CD4-positive, CD25-positive, alpha-beta regulatory T cell (primary cell): ENCODE measurements at regions not wholly inside any gene's neighbourhood (a gene's known extent, or its start where the extent isn't known, plus 50 kb on each side); places are given as distances from the start of the nearest gene placed in this dataset.

ENCODE experiments used
- ATAC-seq, 2 donors: fragments of 150-1000 bp; cut with Tn5 transposase; one replicate each; pipeline ENCODE4 v1.10.0; 2021; ENCODE audit warnings: low read depth in 2 of 2, moderate number of reproducible peaks in 2 of 2, moderate library complexity in 1 of 2
- DNase-seq, 3 donors: peaks; one replicate each; pipeline versions ENCODE4 v3.0.0 to v3.0.0-alpha.2; 2012 to 2022; ENCODE audit warnings: mixed read lengths in 1 of 3
- H3K27ac ChIP-seq: one replicate; pipeline ENCODE4 v1.7.0; 2013; ENCODE audit warnings: mild to moderate bottlenecking, low read length; ENCODE audit not compliant: insufficient read depth, poor library complexity, severe bottlenecking
- H3K27me3 ChIP-seq: one replicate; pipeline ENCODE4 v1.7.0; 2013; ENCODE audit warnings: low read length; ENCODE audit not compliant: control insufficient read depth, insufficient read depth
- H3K36me3 ChIP-seq: one replicate; pipeline ENCODE4 v1.7.0; 2013; ENCODE audit warnings: mild to moderate bottlenecking, low read length, moderate library complexity; ENCODE audit not compliant: control insufficient read depth, insufficient read depth
- H3K4me1 ChIP-seq: 2 replicates; pipeline ENCODE4 v1.7.0; 2013; ENCODE audit warnings: mild to moderate bottlenecking, low read length; ENCODE audit not compliant: insufficient read depth, control insufficient read depth, poor library complexity, severe bottlenecking
- H3K4me3 ChIP-seq: one replicate; pipeline ENCODE4 v1.7.0; 2013; ENCODE audit warnings: low read depth, mild to moderate bottlenecking, low read length, moderate library complexity
- H3K9me3 ChIP-seq, 2 experiments: 1 replicate in 1 of 2; 2 replicates in 1 of 2; pipeline ENCODE4 v1.7.0; 2013; ENCODE audit warnings: low read length in 2 of 2, mild to moderate bottlenecking in 1 of 2, moderate library complexity in 1 of 2; ENCODE audit not compliant: control insufficient read depth in 2 of 2
- H3K27ac Mint-ChIP-seq, 3 donors: one replicate each; pipeline ENCODE4 v1.8.0; 2020 to 2022; ENCODE audit warnings: mild to moderate bottlenecking in 3 of 3, mixed read lengths in 3 of 3, moderate library complexity in 2 of 3
- H3K27me3 Mint-ChIP-seq: one replicate; pipeline ENCODE4 v1.8.0; 2022; ENCODE audit warnings: mild to moderate bottlenecking, mixed read lengths
- H3K36me3 Mint-ChIP-seq: one replicate; pipeline ENCODE4 v1.8.0; 2020; ENCODE audit warnings: mixed read lengths
- H3K4me1 Mint-ChIP-seq, 4 donors: one replicate each; pipeline ENCODE4 v1.8.0; 2020 to 2022; ENCODE audit warnings: mixed read lengths in 4 of 4, mild to moderate bottlenecking in 1 of 4
- H3K4me3 Mint-ChIP-seq, 4 donors: one replicate each; pipeline ENCODE4 v1.8.0; 2020 to 2022; ENCODE audit warnings: mild to moderate bottlenecking in 4 of 4, mixed read lengths in 4 of 4, moderate library complexity in 3 of 4
- H3K9me3 Mint-ChIP-seq, 7 donors: one replicate each; pipeline ENCODE4 v1.8.0; 2020 to 2022; ENCODE audit warnings: mixed read lengths in 7 of 7, mild to moderate bottlenecking in 3 of 7, moderate library complexity in 2 of 7

DNA sequence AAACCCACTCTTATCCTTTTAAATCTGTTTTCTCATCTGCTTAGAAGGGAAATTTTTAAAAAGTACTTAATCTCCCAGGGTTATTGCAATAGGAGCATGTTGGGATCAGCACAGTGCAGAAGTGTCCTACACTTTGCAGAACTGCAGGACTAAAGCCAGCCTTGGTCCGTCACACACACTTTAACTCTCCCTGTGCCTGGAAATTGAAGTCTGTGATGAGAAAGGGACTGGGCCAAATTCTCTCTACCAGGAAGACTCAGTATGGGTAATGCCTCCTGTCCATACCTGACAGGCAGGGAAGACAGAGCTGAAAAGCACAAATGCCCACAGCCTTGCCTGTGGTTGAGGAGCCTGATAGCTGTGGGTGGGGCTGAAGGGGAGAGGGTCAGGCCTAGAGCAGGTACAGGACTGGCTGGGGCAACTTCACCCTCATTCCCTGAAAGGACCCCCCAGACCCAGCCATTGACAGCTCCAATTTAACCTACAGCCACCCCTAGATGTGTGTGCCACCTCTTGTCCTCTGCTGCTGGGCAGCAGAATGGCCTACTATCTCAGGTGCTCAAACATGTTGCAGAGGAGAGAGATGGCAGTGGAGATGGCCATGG, 377.2 kb upstream of the KLHL29 start:
- peaks cover 0 to 7% (median 0%) of the 10 kb centered on the region in 7 donors for H3K9me3 Mint-ChIP-seq
- H3K27ac Mint-ChIP-seq = no peak overlapping the region

DNA sequence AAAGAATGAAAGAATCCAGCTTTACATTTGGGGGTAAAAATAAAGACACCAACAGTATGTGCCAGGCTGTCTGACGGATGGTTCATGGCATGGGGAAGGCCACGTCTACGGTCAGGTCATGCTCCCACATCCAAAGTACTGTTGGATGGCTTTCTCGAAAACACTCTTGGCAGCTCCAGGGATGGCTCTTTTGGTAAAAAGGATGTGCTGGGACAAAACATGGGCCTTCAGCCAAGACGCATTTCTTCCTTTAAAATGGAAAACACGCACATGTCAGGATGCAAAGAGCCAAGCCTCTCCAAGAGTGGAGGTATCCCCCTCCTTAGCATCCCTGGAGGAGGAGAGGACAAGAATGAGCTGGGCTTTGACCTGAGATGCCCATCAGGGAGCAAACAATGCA, 376.5 kb upstream of the KLHL29 start:
- no peaks in the 10 kb centered on the region for H3K4me1 Mint-ChIP-seq
- DNase-seq (no peak), ATAC-seq (no peak)
- H3K27me3 ChIP-seq = no peaks in the 10 kb centered on the region
- no peak overlapping the region for H3K4me3 Mint-ChIP-seq
- no peaks in the 10 kb centered on the region for H3K36me3 Mint-ChIP-seq
- H3K27me3 Mint-ChIP-seq = no peaks in the 10 kb centered on the region
- no peaks in the 10 kb centered on the region for H3K4me1 ChIP-seq
- no peak overlapping the region for H3K27ac ChIP-seq
- peaks cover 0 to 7% (median 0%) of the 10 kb centered on the region in 7 donors for H3K9me3 Mint-ChIP-seq
- no peaks in the 10 kb centered on the region for H3K36me3 ChIP-seq
- H3K4me3 ChIP-seq = no peak overlapping the region
- no peak overlapping the region for H3K27ac Mint-ChIP-seq
- no peaks in the 10 kb centered on the region for H3K9me3 ChIP-seq

More for the DNA sequence above, 377.2 kb upstream of the KLHL29 start:
- H3K4me1 Mint-ChIP-seq = no peaks in the 10 kb centered on the region
- no peaks in the 10 kb centered on the region for H3K27me3 Mint-ChIP-seq
- Histone ChIP-seq H3K27me3 (no peaks in the 10 kb centered on the region), H3K36me3 (no peaks in the 10 kb centered on the region), H3K4me3 (no peak overlapping the region), H3K4me1 (no peaks in the 10 kb centered on the region), H3K27ac (no peak overlapping the region), H3K9me3 (no peaks in the 10 kb centered on the region)
- no peak overlapping the region for H3K4me3 Mint-ChIP-seq
- ATAC-seq (no peak), DNase-seq (no peak)
- H3K36me3 Mint-ChIP-seq = no peaks in the 10 kb centered on the region

DNA sequence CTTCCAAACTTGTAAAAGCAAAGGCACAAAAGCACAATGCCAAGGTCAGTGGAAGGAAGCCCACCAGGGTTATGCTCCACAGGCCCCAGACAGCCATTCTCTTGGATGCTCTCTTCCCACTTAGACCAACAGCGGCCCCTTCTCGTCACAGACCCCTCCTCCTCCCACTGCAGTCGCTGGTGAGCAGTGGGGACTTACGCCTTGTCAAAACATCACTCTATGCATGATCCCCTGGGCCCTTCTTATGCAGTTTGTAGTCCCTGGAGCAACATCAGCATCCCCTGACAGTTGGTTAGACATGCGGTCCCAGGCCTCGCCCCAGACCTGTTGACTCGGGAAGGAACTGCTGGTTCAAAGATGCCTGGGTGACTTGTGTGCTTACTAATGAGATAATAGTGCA, 376.0 kb upstream of the KLHL29 start:
- peaks cover 0 to 7% (median 0%) of the 10 kb centered on the region in 7 donors for H3K9me3 Mint-ChIP-seq
- DNase-seq (no peak), ATAC-seq (no peak)
- no peaks in the 10 kb centered on the region for H3K4me1 ChIP-seq
- no peaks in the 10 kb centered on the region for H3K27me3 Mint-ChIP-seq
- H3K27me3 ChIP-seq = no peaks in the 10 kb centered on the region
- no peak overlapping the region for H3K27ac Mint-ChIP-seq
- no peak overlapping the region for H3K4me3 Mint-ChIP-seq
- H3K36me3 Mint-ChIP-seq = no peaks in the 10 kb centered on the region
- no peaks in the 10 kb centered on the region for H3K9me3 ChIP-seq
- H3K4me3 ChIP-seq = no peak overlapping the region
- no peaks in the 10 kb centered on the region for H3K4me1 Mint-ChIP-seq
- no peak overlapping the region for H3K27ac ChIP-seq
- H3K36me3 ChIP-seq = no peaks in the 10 kb centered on the region

DNA sequence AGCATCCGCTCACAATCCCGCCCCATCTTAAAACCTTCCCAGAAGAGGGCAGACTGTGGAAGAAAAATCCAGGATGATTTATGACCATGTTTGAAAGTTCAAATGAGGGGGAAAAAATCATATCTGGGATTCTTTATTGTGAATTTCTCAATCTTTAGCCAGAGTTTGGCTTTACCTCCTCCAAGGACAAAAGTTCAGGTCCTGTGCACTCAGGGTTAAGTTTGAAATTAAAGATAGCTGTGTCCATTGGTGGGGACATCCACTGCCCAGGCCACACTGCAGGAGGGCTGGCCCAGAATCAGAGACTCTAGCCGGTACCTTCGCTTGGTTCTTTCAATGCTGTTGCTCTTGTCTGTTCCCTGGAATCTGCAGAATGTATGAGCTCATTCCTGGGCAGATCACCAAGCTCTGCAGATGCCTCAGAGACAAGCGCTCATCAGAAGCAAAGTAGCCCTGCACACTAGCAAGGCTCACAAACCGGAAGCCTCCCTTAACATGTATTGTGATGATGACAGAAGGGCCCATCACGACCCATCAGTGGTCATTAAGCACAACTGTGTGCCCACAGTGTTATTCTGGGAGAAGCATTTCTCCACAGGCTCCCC, 375.3 kb upstream of the KLHL29 start:
- H3K9me3 Mint-ChIP-seq = peaks cover 0 to 7% (median 0%) of the 10 kb centered on the region in 7 donors
- no peaks in the 10 kb centered on the region for H3K4me1 Mint-ChIP-seq
- Histone ChIP-seq H3K4me1 (no peaks in the 10 kb centered on the region), H3K9me3 (no peaks in the 10 kb centered on the region), H3K36me3 (no peaks in the 10 kb centered on the region), H3K4me3 (no peak overlapping the region), H3K27ac (no peak overlapping the region), H3K27me3 (no peaks in the 10 kb centered on the region)
- H3K27ac Mint-ChIP-seq = no peak overlapping the region
- no peak overlapping the region for H3K4me3 Mint-ChIP-seq
- ATAC-seq = no peak
- DNase-seq = no peak
- H3K36me3 Mint-ChIP-seq = no peaks in the 10 kb centered on the region
- H3K27me3 Mint-ChIP-seq = no peaks in the 10 kb centered on the region

DNA sequence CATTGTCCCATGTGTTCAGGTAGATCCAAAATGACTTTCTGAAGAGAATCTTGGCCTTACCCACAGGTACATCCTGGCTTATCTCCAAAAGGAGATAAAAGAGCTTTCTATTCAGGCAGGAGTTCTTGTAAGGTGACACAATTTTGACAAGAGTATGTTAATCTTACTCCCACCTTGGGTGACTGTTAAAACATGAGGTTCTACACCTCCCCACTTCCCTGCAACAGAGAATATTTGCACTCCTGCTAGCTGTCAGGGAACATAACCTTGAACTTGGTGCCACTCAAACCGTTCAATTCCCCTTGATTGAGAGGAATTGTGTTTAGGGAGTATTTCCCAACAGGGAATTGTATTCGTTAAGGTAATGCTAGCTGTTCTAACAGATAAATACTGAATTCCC, 372.5 kb upstream of the KLHL29 start:
- H3K4me1 Mint-ChIP-seq = no peaks in the 10 kb centered on the region
- DNase-seq = no peak

DNA sequence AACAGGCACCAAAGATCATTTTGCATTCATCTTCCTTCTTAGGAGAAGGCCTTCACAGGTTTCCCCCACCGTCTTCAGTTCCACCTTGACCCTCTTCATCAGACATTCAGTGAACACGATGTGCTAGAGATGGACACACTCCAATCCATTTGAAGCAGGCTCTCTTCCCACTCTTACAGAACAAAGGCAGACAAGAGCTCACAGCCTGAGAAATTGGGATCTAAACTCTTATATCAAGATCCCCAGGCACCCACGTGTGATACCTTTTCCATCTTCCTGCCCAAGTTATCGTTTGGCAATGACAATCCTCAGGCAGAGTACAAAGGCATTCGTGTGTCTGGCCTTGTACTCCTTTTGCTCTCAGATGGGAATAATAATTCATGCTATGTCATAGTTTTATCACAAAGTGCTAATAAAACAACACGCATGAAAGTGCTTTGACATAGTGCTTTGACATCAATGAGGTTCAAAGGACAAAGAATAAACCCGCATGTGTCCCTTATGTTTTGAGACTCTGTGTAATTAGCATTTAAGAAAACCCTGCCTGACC, 369.3 kb upstream of the KLHL29 start:
- no peaks in the 10 kb centered on the region for H3K36me3 ChIP-seq
- H3K27ac ChIP-seq = no peak overlapping the region
- no peak overlapping the region for H3K4me3 ChIP-seq
- ATAC-seq (no peak), DNase-seq (no peak)
- Mint-ChIP-seq H3K27ac (no peak overlapping the region), H3K9me3 (no peaks in the 10 kb centered on the region), H3K4me3 (no peak overlapping the region), H3K4me1 (no peaks in the 10 kb centered on the region), H3K27me3 (no peaks in the 10 kb centered on the region), H3K36me3 (no peaks in the 10 kb centered on the region)
- no peaks in the 10 kb centered on the region for H3K9me3 ChIP-seq
- no peaks in the 10 kb centered on the region for H3K27me3 ChIP-seq
- H3K4me1 ChIP-seq = no peaks in the 10 kb centered on the region

More for the DNA sequence above, 372.5 kb upstream of the KLHL29 start:
- Mint-ChIP-seq H3K9me3 (peaks cover 0 to 2% (median 0%) of the 10 kb centered on the region in 7 donors), H3K27me3 (no peaks in the 10 kb centered on the region), H3K36me3 (no peaks in the 10 kb centered on the region), H3K4me3 (no peak overlapping the region), H3K27ac (no peak overlapping the region)
- H3K27me3 ChIP-seq = no peaks in the 10 kb centered on the region
- ATAC-seq = no peak
- H3K4me1 ChIP-seq = no peaks in the 10 kb centered on the region
- no peak overlapping the region for H3K4me3 ChIP-seq
- H3K36me3 ChIP-seq = no peaks in the 10 kb centered on the region
- H3K9me3 ChIP-seq = no peaks in the 10 kb centered on the region
- H3K27ac ChIP-seq = no peak overlapping the region

DNA sequence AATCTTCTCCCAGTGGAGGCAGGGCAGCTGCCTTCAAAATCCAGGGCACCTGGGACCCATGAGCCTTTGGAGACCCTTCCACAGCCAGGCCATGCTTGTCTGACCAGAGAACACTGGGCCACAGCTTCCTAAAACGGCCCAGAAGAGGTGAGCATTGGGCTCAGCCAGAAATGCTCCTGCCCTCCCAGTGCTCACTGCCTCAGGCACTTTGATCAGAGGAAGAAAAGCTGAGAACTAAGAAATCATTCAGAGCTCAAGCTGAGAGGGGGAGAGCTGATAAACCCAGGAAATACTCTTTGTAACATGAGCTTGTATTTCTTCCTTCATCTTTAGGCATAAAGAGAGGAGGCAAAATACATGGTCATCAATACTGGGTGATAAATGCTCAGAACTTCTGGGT, 365.5 kb upstream of the KLHL29 start:
- Histone ChIP-seq H3K27me3 (no peaks in the 10 kb centered on the region), H3K4me3 (no peak overlapping the region), H3K27ac (no peak overlapping the region), H3K36me3 (no peaks in the 10 kb centered on the region), H3K9me3 (no peaks in the 10 kb centered on the region), H3K4me1 (no peaks in the 10 kb centered on the region)
- H3K36me3 Mint-ChIP-seq = no peaks in the 10 kb centered on the region
- no peak overlapping the region for H3K27ac Mint-ChIP-seq
- H3K4me3 Mint-ChIP-seq = no peak overlapping the region
- DNase-seq (no peak), ATAC-seq (no peak)
- H3K9me3 Mint-ChIP-seq = no peaks in the 10 kb centered on the region
- no peaks in the 10 kb centered on the region for H3K27me3 Mint-ChIP-seq
- no peaks in the 10 kb centered on the region for H3K4me1 Mint-ChIP-seq

DNA sequence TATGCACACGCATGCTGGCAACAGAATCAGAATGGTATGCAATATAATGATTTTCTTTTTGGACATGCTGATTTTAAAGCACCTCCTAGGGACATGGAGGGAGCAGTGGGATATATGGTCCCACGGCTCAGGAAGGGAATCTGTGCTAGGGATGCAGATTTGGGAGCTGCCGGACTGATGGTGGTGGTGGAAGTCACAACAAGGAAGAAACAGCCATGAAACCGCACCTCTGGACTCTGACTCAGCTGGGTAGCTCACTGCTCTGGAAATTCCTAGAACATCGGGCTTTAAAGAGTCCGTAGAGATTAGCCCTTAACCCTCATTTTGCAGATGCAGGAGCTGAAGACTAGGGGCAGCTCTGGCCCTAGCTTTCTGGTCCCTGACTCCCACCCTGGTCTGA, 364.3 kb upstream of the KLHL29 start:
- ATAC-seq = no peak
- Histone ChIP-seq H3K4me3 (no peak overlapping the region), H3K27me3 (no peaks in the 10 kb centered on the region)

More for the DNA sequence above, 364.3 kb upstream of the KLHL29 start:
- Histone ChIP-seq H3K4me1 (no peaks in the 10 kb centered on the region), H3K9me3 (no peaks in the 10 kb centered on the region), H3K36me3 (no peaks in the 10 kb centered on the region), H3K27ac (no peak overlapping the region)
- Mint-ChIP-seq H3K4me3 (no peak overlapping the region), H3K27me3 (no peaks in the 10 kb centered on the region), H3K27ac (no peak overlapping the region), H3K9me3 (no peaks in the 10 kb centered on the region), H3K36me3 (no peaks in the 10 kb centered on the region), H3K4me1 (no peaks in the 10 kb centered on the region)
- no peak for DNase-seq
